Tibial nerve (tissue), 4 donors: ENCODE measurements at regions not wholly inside any gene's neighbourhood (a gene's known extent, or its start where the extent isn't known, plus 50 kb on each side); places are given as distances from the start of the nearest gene placed in this dataset.

Experiments
- CTCF ChIP-seq, 5 experiments: fragments of 200-600 bp in 3 of 5; fragments of 450-650 bp in 2 of 5; sonication (generic) in 3 of 5; IDR thresholded peaks; one replicate each; pipeline ENCODE4 v1.5.1; 2016 to 2019; ENCODE audit warnings: antibody characterized with exemption in 5 of 5, mild to moderate bottlenecking in 3 of 5, moderate library complexity in 2 of 5
- EP300 ChIP-seq, 2 donors: sonication (generic); formaldehyde crosslinking; IDR thresholded peaks; one replicate each; pipeline ENCODE4 v1.6.1; 2017; ENCODE audit warnings: antibody characterized with exemption in 2 of 2, mild to moderate bottlenecking in 1 of 2

DNA sequence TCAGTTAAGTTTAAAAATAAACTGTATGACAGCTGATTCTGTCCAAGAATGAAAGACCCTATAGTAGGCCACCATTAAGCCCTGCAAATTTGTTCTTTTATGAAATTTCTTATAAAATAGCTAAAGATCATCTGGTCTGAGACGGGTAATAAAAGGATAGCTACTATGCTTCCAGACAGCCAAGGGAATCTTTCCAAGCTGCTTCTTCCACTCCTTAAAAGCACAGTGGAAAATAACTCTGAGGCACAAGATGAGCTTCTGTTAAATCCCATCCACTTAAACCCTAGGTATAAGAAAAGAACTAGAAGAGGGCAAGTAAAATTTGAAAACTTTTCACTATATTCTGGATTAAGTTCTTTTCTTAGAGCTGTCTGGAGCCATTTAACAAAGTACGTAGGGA is 194.3 kb downstream of the CAPZA3 start:
- TF ChIP-seq EP300 (IDR thresholded peaks at IDR 0.05) (no peak), CTCF (IDR thresholded peaks at IDR 0.05) (no peak)
